ENCODE measurements at regions not wholly inside any gene's neighbourhood (a gene's known extent, or its start where the extent isn't known, plus 50 kb on each side); places are given as distances from the start of the nearest gene placed in this dataset.

GRCh38 chr13:33340631-33341030 is 55.1 kb upstream of the STARD13 start:
- H3K4me1 ChIP-seq = no peaks in the 10 kb centered on the region
- no peak for TF ChIP-seq EP300 (IDR thresholded peaks at IDR 0.05)
- WGBS = 72% methylated on average over 1 of the region's 1 CpG
- no peak overlapping the region for H3K27ac ChIP-seq
- no peaks in the 10 kb centered on the region for H3K36me3 ChIP-seq
- no peak overlapping the region for H3K4me3 ChIP-seq
- no peaks in the 10 kb centered on the region for H3K27me3 ChIP-seq
- DNase-seq (ENCODE audit: low spot score in 2 of 2) = no peak
- H3K9me3 ChIP-seq = no peaks in the 10 kb centered on the region

DNA sequence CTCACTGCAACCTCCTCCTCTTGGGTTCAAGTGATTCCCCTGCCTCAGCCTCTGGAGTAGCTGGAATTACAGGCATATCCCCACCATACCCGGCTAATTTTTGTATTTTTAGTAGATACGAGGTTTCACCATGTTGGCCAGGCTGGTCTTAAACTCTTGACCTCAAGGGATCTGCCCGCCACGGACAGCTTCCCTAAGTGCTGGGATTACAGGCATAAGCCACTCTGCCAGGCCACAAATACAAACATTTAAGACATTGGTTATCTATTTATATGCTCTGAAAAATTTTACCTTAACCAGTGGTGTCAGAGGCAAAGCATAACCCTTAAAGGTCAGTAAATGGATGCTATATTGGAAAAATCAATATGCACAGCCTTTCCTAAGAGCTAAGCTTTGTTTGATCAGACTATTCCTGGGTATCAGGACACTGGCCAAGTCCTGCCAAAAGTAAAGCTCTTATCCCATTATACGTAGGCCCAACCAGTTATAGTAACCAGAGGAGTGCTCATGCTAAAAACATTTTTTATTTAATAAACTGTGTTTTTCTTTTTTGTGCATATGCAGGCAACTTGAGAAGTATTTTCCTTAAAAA is 56.4 kb upstream of the STARD13 start:
- TF ChIP-seq POLR2AphosphoS5 (IDR thresholded peaks at IDR 0.05) = no peak
- TF ChIP-seq EP300 (IDR thresholded peaks at IDR 0.05) = no peak
- TF ChIP-seq POLR2A (IDR thresholded peaks at IDR 0.05) = no peak
- no peak for TF ChIP-seq CTCF (IDR thresholded peaks at IDR 0.05)
- Histone ChIP-seq H3K4me3 (no peak overlapping the region), H3K27me3 (no peaks in the 10 kb centered on the region), H3K9me3 (no peaks in the 10 kb centered on the region), H3K27ac (no peak overlapping the region), H3K4me1 (no peaks in the 10 kb centered on the region), H3K36me3 (no peaks in the 10 kb centered on the region)
- no peak for DNase-seq (ENCODE audit: low spot score in 2 of 2)
- WGBS = 92% methylated on average over 5 of the region's 5 CpGs

DNA sequence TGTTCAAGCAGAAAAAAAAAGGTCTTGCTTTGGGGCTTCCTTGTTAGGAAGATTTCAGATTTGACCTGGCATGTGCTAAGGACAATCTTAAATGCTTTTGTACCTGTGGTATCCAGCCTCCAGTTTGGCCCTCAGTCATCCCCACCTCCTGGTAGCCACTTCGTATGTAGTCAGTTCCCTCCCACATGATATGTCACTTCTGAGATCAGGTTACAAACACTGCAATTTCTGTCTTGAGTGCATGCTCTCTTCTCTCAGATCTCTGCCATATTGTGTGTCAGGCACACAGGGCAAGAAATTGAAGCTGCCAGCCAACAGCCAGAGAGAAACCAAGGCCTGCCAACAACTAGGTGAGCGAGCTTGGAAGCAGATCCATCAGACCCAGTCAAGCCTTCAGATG is 60.3 kb upstream of the STARD13 start:
- H3K9me3 ChIP-seq = no peaks in the 10 kb centered on the region
- 89% methylated on average over 2 of the region's 2 CpGs for WGBS
- TF ChIP-seq POLR2AphosphoS5 (IDR thresholded peaks at IDR 0.05) (no peak), POLR2A (IDR thresholded peaks at IDR 0.05) (no peak), CTCF (IDR thresholded peaks at IDR 0.05) (no peak), EP300 (IDR thresholded peaks at IDR 0.05) (no peak)
- H3K4me1 ChIP-seq = peaks cover 10% of the 10 kb centered on the region
- no peak for DNase-seq (ENCODE audit: low spot score in 2 of 2)
- H3K27me3 ChIP-seq = peaks cover 5% of the 10 kb centered on the region
- H3K36me3 ChIP-seq = no peaks in the 10 kb centered on the region
- H3K4me3 ChIP-seq = no peak overlapping the region
- no peak overlapping the region for H3K27ac ChIP-seq

GRCh38 chr13:33347861-33348260 is 62.3 kb upstream of the STARD13 start:
- H3K27ac ChIP-seq = no peak overlapping the region
- WGBS = 58% methylated on average over 4 of the region's 4 CpGs

DNA sequence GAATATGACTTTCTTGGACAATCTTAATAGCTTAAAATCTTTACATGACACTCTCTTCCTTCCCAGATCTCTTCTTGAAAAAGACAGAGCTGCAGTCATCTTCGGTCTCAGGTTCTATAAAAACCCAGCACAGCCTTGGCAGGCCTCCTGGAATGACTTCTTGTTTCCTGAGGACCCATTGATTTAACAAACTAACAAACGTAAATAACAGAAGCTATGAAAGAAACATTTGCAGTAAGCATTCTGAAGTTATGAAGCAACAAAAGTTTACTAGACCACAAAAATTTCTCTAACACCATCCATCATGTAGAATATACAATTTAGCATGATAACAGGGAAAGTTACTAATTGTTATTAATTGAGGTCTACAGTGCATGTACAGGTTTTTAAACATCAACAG is 62.8 kb upstream of the STARD13 start:
- no peaks in the 10 kb centered on the region for H3K9me3 ChIP-seq

More at GRCh38 chr13:33347861-33348260, 62.3 kb upstream of the STARD13 start:
- Histone ChIP-seq H3K36me3 (no peaks in the 10 kb centered on the region), H3K4me3 (no peak overlapping the region), H3K9me3 (no peaks in the 10 kb centered on the region), H3K27me3 (peaks cover 5% of the 10 kb centered on the region), H3K4me1 (peaks cover 10% of the 10 kb centered on the region)
- no peak for DNase-seq (ENCODE audit: low spot score in 2 of 2)
- no peak for TF ChIP-seq POLR2AphosphoS5 (IDR thresholded peaks at IDR 0.05)
- no peak for TF ChIP-seq POLR2A (IDR thresholded peaks at IDR 0.05)
- TF ChIP-seq CTCF (IDR thresholded peaks at IDR 0.05) = no peak
- TF ChIP-seq EP300 (IDR thresholded peaks at IDR 0.05) = no peak

More for the DNA sequence above, 62.8 kb upstream of the STARD13 start:
- Histone ChIP-seq H3K4me1 (peaks cover 10% of the 10 kb centered on the region), H3K27me3 (peaks cover 5% of the 10 kb centered on the region), H3K36me3 (no peaks in the 10 kb centered on the region), H3K4me3 (peak overlapping the region; percentile 80), H3K27ac (no peak overlapping the region)
- TF ChIP-seq EP300 (IDR thresholded peaks at IDR 0.05) (no peak), POLR2A (IDR thresholded peaks at IDR 0.05) (no peak), POLR2AphosphoS5 (IDR thresholded peaks at IDR 0.05) (no peak), CTCF (IDR thresholded peaks at IDR 0.05) (no peak)
- 50% methylated on average over 2 of the region's 2 CpGs for WGBS
- no peak for DNase-seq (ENCODE audit: low spot score in 2 of 2)
